ENCODE measurements at regions not wholly inside any gene's neighbourhood (a gene's known extent, or its start where the extent isn't known, plus 50 kb on each side); places are given as distances from the start of the nearest gene placed in this dataset.

GRCh38 chr13:97549201-97549600 lies 115.2 kb downstream of the RAP2A start:
- H3K4ac ChIP-seq (ENCODE audit: low read depth, low read length), result no peak overlapping the region
- H4K5ac ChIP-seq (ENCODE audit: low read depth, low read length), result no peak overlapping the region; the same call in 1 of the 2 replicates
- H3K27ac ChIP-seq (ENCODE audit: insufficient read depth, low read length), result peak overlapping the region; percentile 6; the same call in 1 of the 2 replicates
- CTCF ChIA-PET, result no interaction called here
- H4K8ac ChIP-seq (ENCODE audit: low read depth in 2 of 2, low read length in 2 of 2), result no peak overlapping the region
- ATAC-seq (ENCODE audit: low read depth), result no peak
- no peak overlapping the region for H2AFZ ChIP-seq (replicated peaks; ENCODE audit: low read length, poor library complexity)
- no peak overlapping the region for H2BK15ac ChIP-seq (ENCODE audit: low read depth, low read length)
- no peak overlapping the region for H2AK5ac ChIP-seq (ENCODE audit: low read depth, low read length)
- peak overlapping the region; percentile 4; the same call in 1 of the 2 replicates for H4K91ac ChIP-seq (ENCODE audit: insufficient read depth, low read depth, low read length)
- peak overlapping the region; percentile 70; the same call in 1 of the 2 replicates for H3K18ac ChIP-seq (ENCODE audit: low read depth, low read length)
- no peak overlapping the region for H3K14ac ChIP-seq (replicated peaks; ENCODE audit: low read depth, low read length)
- peaks cover 3% of the 10 kb centered on the region; the same call in 1 of the 2 replicates for H3K9me1 ChIP-seq (ENCODE audit: insufficient read depth, low read length)
- H3K27me3 ChIP-seq (ENCODE audit: control insufficient read depth, insufficient read depth, low read length), result no peaks in the 10 kb centered on the region; the same call in 1 of the 2 replicates
- WGBS, 2 experiments (ENCODE audit: extremely low coverage in 2 of 2, insufficient read length in 1 of 2), result no CpG with 5 or more reads among the region's 1 CpG
- BruUV-seq (replicated peaks), result no TSS peak
- H3K79me1 ChIP-seq (ENCODE audit: low read depth in 1 of 2, low read length in 2 of 2), result no peaks in the 10 kb centered on the region
- 0 out of 2 replicates have a peak overlapping the region, but pooled peaks have one; percentile 21 for H2BK120ac ChIP-seq (ENCODE audit: low read depth, low read length)
- dilution Hi-C loops (cut with HindIII; ENCODE audit: low sequenced_read_pairs, unreplicated experiment), result no loop called here
- DNase-seq, result no peak
- intact Hi-C loops (cut with micrococcal nuclease), result loop anchor here (10.0 kb wide), 1 partner anchor 114 kb away; the partner anchor contains the start of gene RAP2A
- no peaks in the 10 kb centered on the region for H4K20me1 ChIP-seq (ENCODE audit: insufficient read depth, low read length)
- no peaks in the 10 kb centered on the region for H3K36me3 ChIP-seq (ENCODE audit: control insufficient read depth, insufficient read depth, low read length)
- POLR2A ChIA-PET (ENCODE audit: unreplicated experiment), result no interaction called here
- no peak overlapping the region for H2AK9ac ChIP-seq (replicated peaks; ENCODE audit: low read depth, low read length, poor library complexity)
- no peak for TF ChIP-seq POLR2A (IDR thresholded peaks at IDR 0.05; ENCODE audit: low read depth, low read length)
- no peak for TF ChIP-seq RAD21 (IDR thresholded peaks at IDR 0.05; ENCODE audit: low read length)
- no peak for TF ChIP-seq MAFK (IDR thresholded peaks at IDR 0.05; ENCODE audit: low read depth, low read length)
- no peak for TF ChIP-seq RCOR1 (IDR thresholded peaks at IDR 0.05; ENCODE audit: insufficient replicate concordance, low read length)
- no peak for TF ChIP-seq USF2 (IDR thresholded peaks at IDR 0.05; ENCODE audit: low read depth, low read length)
- H3K9ac ChIP-seq (ENCODE audit: low read depth, low read length), result no peak overlapping the region
- H2BK20ac ChIP-seq (ENCODE audit: low read depth, low read length), result 0 out of 2 replicates have a peak overlapping the region, but pooled peaks have one; percentile 49
- H3K4me2 ChIP-seq (ENCODE audit: low read depth, low read length), result no peak overlapping the region
- in situ Hi-C loops (cut with MboI; ENCODE audit: low sequenced_read_pairs), result no loop called here
- no peak overlapping the region for H3K4me3 ChIP-seq (ENCODE audit: insufficient read depth, low read depth, low read length)
- H3K23ac ChIP-seq (ENCODE audit: low read depth, low read length), result no peak overlapping the region
- H3K56ac ChIP-seq (ENCODE audit: extremely low read depth, insufficient read depth, low read length), result no peak overlapping the region
- H2BK5ac ChIP-seq (ENCODE audit: low read depth, low read length, poor library complexity, severe bottlenecking), result no peak overlapping the region
- no peaks in the 10 kb centered on the region for H3K9me3 ChIP-seq (ENCODE audit: control insufficient read depth, insufficient read depth, low read length)
- H3K4me1 ChIP-seq (ENCODE audit: control insufficient read depth, insufficient read depth, low read length), result peaks cover 18% of the 10 kb centered on the region
